GM12892 (cell line): ENCODE measurements at regions not wholly inside any gene's neighbourhood (a gene's known extent, or its start where the extent isn't known, plus 50 kb on each side); places are given as distances from the start of the nearest gene placed in this dataset.

Experiments
- POLR2A ChIP-seq: IDR thresholded peaks from 2 replicates; pipeline ENCODE4 v1.6.1; 2011; ENCODE audit warnings: low read depth, low read length, control low read depth
- POLR2AphosphoS5 ChIP-seq: IDR thresholded peaks from 2 replicates; pipeline ENCODE4 v1.6.1; 2011; ENCODE audit warnings: low read depth, low read length, control low read depth
- TAF1 ChIP-seq: IDR thresholded peaks from 2 replicates; pipeline ENCODE4 v1.6.1; 2011; ENCODE audit warnings: low read depth, mild to moderate bottlenecking, control low read depth, low read length, borderline replicate concordance

GRCh38 chr4:184575306-184575705 lies 73.9 kb downstream of the CASP3 start:
- TF ChIP-seq POLR2A (no peak), POLR2AphosphoS5 (no peak), TAF1 (no peak)
